Left cardiac atrium (tissue), 4 donors: ENCODE measurements at regions not wholly inside any gene's neighbourhood (a gene's known extent, or its start where the extent isn't known, plus 50 kb on each side); places are given as distances from the start of the nearest gene placed in this dataset.
"Not testable (repeated sequence)": the region's sequence is repeated elsewhere in the genome, so short reads cannot be mapped to it uniquely, and the experiment has no call there.

Source experiments
- ATAC-seq, 2 donors: fragments of 200-7000 bp; cut with Tn5 transposase; one replicate each; pipeline ENCODE4 v1.9.1; 2020; ENCODE audit warnings: mild to moderate bottlenecking in 2 of 2, moderate library complexity in 2 of 2
- DNase-seq: peaks from one replicate; pipeline ENCODE4 v3.0.0-alpha.2; 2020
- intact Hi-C, 2 donors: fragments of 100-400 bp; cut with DNase I; formaldehyde crosslinking; loops; one replicate each; pipeline versions ENCODE4 v1.14.1 to v1.15.1; 2022 to 2023
- donor health status: DM: no; HTN: yes; CAD: no.
- donor health status: DM: no; HTN: yes; CAD: no; lungs with severe emphysema.
- donor health status: DM: yes; HTN: yes; CAD: no.
- donor health status: Dilated cardiomyopathy.

- no peak for ATAC-seq
- intact Hi-C loops, result no loop called here
- DNase-seq, result no peak
Observed at GRCh38 chrX:9356846-9357245, 108.0 kb upstream of the TBL1X start.

GRCh38 chrX:9357518-9358114 is 107.2 kb upstream of the TBL1X start:
- ATAC-seq, result no peak
- DNase-seq, result no peak
- intact Hi-C loops, result no loop called here

GRCh38 chrX:9362363-9362928 is 102.4 kb upstream of the TBL1X start:
- ATAC-seq (peak in 1 of 2 donors; percentile 64), DNase-seq (no peak)
- intact Hi-C loops, result no loop called here

DNA sequence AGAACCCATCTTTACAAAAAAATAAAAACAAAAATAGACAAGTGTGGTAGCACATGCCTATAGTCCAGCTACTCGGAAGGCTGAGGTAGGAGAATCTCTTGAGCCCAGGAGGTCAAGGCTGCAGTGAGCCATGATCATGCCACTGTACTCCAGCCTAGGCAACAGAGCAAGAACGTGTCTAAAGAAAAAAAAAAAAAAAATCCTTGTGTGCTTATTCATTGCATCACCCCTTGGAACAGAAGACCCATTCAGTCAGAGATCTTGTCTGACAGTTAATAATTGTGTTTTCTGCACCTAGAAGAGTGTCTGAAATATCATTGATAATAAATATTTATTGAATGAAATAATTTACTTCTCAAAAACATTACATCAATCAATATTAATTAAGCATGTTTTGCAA is 97.4 kb upstream of the TBL1X start:
- ATAC-seq (no peak), DNase-seq (no peak)
- intact Hi-C loops, result no loop called here

GRCh38 chrX:9368262-9368661 is 96.6 kb upstream of the TBL1X start:
- no peak for ATAC-seq
- DNase-seq, result no peak
- intact Hi-C loops, result no loop called here

GRCh38 chrX:9369802-9370291 is 95.0 kb upstream of the TBL1X start:
- ATAC-seq (peak; percentile 34 to 59), DNase-seq (no peak)
- intact Hi-C loops, result no loop called here

DNA sequence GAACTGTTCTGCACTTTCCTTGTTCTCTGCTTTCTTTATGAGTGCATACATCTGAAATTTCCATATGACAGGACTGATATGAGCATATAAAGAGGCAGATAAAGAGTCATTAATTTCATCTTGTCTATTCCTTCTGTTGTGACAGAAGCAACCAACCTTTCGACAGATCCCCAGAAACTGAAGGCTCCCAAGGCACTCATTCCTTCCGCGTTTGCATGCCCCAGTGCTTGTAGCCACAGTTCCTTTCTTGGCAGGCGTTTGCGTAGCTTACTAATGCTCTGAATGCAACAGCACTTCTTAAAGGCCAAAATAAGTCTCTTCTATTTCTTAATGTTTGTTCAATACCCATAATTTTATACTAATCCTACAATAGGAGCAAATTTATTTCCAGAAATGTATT is 94.0 kb upstream of the TBL1X start:
- intact Hi-C loops, result no loop called here
- ATAC-seq (peak in 1 of 2 donors; percentile 53), DNase-seq (no peak)

DNA sequence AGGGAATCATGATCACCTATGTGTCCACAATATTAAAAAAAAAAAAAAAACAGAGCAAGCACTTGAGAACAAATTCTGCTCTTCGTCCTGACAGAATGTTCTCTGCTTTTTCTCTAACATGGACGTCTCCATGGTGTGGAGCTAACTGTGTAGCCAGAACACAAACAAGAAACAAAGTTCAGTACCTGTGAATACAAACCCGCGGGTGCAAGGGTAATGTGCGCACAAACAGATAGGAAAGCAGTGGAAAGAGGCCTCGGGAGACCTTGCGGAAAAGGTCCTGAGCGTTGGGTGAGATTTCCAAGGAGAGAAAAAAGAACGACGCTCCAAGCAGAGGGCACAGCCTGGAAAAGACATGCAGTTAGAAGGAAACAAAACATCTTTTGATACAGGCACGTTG is 92.0 kb upstream of the TBL1X start:
- no peak for ATAC-seq

GRCh38 chrX:9373789-9374188 is 91.1 kb upstream of the TBL1X start:
- intact Hi-C loops, result no loop called here
- ATAC-seq, result no peak
- DNase-seq, result no peak

More for the DNA sequence above, 92.0 kb upstream of the TBL1X start:
- intact Hi-C loops, result no loop called here
- no peak for DNase-seq

- intact Hi-C loops, result no loop called here
- ATAC-seq (no peak), DNase-seq (no peak)
Observed at GRCh38 chrX:9374555-9374954, 90.3 kb upstream of the TBL1X start.

DNA sequence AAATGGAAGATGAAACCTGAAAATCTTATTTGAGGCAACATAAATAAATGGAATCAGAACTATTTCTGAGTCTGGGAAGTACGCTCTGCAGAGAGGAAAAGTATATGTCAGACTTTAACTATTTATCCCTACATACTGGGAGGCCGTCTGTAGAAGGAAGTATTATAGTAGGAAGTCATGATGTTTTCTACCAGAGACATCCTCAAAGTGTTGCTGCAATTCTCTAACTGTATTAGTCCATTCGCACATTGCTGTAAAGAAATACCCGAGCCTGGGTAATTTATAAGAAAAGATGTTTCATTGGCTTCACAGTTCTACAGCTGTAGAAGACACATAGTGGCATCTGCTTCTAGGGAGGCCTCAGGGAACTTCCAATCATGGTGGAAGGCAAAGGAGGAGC is 88.7 kb upstream of the TBL1X start:
- no peak for ATAC-seq

GRCh38 chrX:9377216-9377615 is 87.6 kb upstream of the TBL1X start:
- DNase-seq, ATAC-seq, intact Hi-C loops: not testable (repeated sequence)

More for the DNA sequence above, 88.7 kb upstream of the TBL1X start:
- no peak for DNase-seq
- intact Hi-C loops, result no loop called here

DNA sequence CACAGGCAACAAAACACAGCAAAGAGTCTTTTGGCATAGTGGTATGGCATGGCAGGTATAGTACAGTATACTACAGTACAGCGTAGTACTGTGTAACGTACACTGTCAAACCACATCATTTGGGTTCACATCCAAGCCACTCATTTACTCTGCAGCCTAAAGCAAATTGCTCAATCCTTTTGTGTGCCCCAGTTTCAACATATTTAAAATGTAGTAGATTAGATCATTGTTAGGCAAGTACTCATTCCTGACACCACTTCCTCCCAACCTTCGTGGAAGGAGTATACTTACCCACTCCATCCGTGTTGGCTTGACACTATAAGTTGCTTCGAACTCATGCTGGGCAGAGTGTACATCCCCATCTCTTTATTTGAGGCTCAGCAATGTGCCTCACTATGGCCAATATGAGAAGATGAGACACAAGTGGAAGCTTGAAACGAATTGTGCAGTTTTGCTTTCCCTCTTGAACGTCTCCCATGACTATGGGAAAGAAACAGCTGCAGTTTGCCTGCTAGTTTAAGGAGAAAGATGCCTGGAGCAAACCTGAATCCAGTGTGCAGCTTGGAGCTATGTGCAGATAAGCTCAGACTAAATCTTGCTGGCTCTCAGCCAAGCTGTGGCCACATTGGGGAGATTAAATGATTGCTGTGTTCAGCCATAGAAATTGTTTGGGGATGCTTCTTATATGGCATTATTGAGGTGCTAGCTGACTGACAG is 85.7 kb upstream of the TBL1X start:
- intact Hi-C loops, result no loop called here

DNA sequence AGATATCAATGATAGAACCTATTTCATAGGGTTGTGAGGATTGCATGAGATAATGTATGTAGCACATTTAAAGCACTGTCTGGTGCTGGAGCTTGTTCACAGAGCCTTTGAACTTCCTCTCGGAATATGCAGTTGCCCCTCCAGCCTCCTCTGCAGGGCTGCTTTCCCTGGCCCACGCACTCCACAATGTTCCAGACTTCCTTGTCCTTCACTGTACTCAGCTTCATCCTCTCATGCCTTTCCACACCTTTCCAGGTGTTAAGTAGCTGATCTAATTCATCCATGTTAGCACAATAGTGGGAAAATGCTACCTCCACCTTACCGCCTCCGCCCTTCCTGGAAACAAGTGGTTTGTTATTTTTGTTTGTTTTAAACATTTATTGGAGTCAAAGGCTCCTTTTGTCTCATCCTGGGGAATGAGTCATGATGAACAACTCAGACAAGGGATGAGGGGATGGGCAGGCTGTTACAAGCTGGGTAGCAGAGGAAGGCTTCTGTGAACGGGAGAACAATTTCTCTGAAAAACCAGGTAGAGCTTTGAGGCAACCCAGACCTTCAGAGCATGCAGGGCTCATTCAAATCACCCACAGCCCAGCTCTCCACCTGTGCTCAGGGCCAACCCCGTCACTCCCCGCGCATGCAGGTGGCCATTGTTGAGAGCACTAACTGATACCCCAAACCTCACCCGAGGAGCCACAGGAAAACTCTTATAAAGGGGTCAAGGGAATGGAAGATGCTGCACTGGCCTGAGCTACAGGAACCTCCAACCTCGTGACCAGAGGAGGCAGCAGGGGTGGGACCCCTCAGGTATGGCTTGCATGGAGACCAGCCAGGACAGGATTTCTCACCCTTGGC is 84.9 kb upstream of the TBL1X start:
- ATAC-seq, result no peak
- no peak for DNase-seq
- intact Hi-C loops, result no loop called here

More for the DNA sequence above, 85.7 kb upstream of the TBL1X start:
- DNase-seq (no peak), ATAC-seq (no peak)

GRCh38 chrX:9383655-9384054 is 81.2 kb upstream of the TBL1X start:
- ATAC-seq (no peak), DNase-seq (no peak)
- intact Hi-C loops, result no loop called here

GRCh38 chrX:9388450-9388849 is 76.4 kb upstream of the TBL1X start:
- no peak for DNase-seq
- intact Hi-C loops, result no loop called here
- no peak for ATAC-seq

DNA sequence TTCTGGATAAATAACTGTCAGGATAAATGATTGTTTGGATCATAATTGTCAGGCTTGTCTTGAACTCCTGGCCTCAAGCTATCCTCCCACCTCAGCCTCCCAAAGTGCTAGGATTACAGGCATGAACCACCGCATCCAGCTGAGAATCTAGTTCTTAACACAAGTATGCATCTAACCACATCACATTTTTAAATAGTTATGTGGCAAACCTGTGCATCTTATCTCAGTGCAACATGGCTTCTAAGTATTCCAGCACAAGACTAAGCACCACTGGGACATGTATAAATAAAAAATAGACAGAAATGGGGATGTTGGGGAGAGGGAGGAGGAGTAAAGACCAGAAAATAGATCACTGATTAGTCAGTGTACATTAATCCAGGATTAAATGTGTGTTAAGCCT is 74.7 kb upstream of the TBL1X start:
- intact Hi-C loops, result no loop called here
- ATAC-seq (no peak), DNase-seq (no peak)

DNA sequence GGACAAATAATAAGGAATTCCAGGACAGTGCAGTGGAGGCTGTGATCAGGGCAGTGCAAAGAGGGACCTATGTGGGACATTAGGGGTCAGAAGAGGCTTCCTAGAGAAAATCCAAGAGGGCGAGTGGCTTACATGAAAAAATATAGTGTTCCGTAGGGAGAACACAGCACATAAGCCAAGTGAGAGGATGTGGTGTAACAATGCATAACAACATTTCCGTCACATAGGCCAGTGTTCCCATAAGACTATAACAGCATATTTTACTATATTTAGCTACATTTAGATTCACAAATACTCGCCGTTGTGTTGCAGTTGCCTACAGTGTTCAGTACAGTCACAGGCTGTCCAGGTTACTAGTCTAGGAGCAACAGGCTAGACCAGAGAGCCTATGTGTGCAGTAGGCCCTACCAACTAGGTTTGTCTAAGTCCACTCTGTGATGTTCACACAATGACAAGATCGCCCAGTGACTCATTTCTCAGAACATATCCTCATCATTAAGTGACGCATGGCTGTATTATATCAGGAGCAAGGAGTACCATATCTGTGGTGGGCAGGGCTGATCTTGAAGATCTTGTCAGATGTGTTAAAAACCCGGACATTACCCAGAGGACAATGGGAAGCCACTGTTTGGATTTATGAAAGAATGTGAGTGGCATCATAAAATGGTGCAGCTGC is 74.0 kb upstream of the TBL1X start:
- intact Hi-C loops, result no loop called here
- DNase-seq (no peak), ATAC-seq (no peak)

- ATAC-seq (no peak), DNase-seq (no peak)
- intact Hi-C loops, result no loop called here
Observed at GRCh38 chrX:9392445-9392844, 72.4 kb upstream of the TBL1X start.
